Mesothelial cell of epicardium (in vitro differentiated cells): ENCODE measurements at regions not wholly inside any gene's neighbourhood (a gene's known extent, or its start where the extent isn't known, plus 50 kb on each side); places are given as distances from the start of the nearest gene placed in this dataset.

Experiments used
- DNase-seq, 2 experiments: peaks; one replicate each; pipeline ENCODE4 v3.0.0; 2021; ENCODE audit warnings: low spot score in 2 of 2; ENCODE audit not compliant: unreplicated experiment in 2 of 2
- H3K27ac Mint-ChIP-seq: 2 replicates; pipeline ENCODE4 v1.8.0; 2021; ENCODE audit warnings: mixed read lengths
- H3K27me3 Mint-ChIP-seq: 2 replicates; pipeline ENCODE4 v1.8.0; 2021; ENCODE audit warnings: low read depth, mixed read lengths
- H3K36me3 Mint-ChIP-seq: 2 replicates; pipeline ENCODE4 v1.8.0; 2021; ENCODE audit warnings: mixed read lengths
- H3K4me1 Mint-ChIP-seq: 2 replicates; pipeline ENCODE4 v1.8.0; 2021; ENCODE audit warnings: mixed read lengths
- H3K4me3 Mint-ChIP-seq: 2 replicates; pipeline ENCODE4 v1.8.0; 2021; ENCODE audit warnings: mild to moderate bottlenecking, moderate library complexity, mixed read lengths
- H3K9me3 Mint-ChIP-seq: 2 replicates; pipeline ENCODE4 v1.8.0; 2021; ENCODE audit warnings: mixed read lengths
- TF ChIP-seq, protein P1 (sequence below): fragments of 200-600 bp; sonication (generic); IDR thresholded peaks from one replicate; pipeline ENCODE4 v1.5.0; 2021; ENCODE audit warnings: antibody characterized with exemption; ENCODE audit not compliant: unreplicated experiment

DNA sequence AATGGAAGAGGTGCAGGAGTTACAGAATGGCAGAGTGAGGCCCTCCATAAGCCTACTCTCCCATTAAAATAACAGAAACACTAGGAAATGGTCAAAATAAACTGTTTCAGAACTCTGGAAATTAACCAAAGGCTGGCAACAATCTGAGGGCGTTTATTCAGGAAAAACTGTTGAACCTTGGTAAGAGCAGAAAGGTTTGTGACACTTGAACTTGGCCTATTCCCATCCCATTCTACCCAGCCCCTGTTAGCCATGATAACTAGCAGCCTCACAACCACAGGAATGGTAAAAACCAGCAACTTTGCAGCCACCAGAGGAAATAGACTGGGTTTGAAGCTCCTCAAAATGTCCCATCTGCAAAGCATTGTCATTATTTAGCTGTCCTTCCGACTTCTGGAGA, 256.8 kb downstream of the RHOU start:
- H3K4me1 Mint-ChIP-seq: peaks cover 4% of the 10 kb centered on the region
- no peak for DNase-seq
- H3K27ac Mint-ChIP-seq: no peak overlapping the region
- H3K27me3 Mint-ChIP-seq: no peaks in the 10 kb centered on the region
- no peak overlapping the region for H3K4me3 Mint-ChIP-seq
- no peaks in the 10 kb centered on the region for H3K36me3 Mint-ChIP-seq
- H3K9me3 Mint-ChIP-seq: peaks cover 7% of the 10 kb centered on the region
- TF ChIP-seq, protein P1, sequence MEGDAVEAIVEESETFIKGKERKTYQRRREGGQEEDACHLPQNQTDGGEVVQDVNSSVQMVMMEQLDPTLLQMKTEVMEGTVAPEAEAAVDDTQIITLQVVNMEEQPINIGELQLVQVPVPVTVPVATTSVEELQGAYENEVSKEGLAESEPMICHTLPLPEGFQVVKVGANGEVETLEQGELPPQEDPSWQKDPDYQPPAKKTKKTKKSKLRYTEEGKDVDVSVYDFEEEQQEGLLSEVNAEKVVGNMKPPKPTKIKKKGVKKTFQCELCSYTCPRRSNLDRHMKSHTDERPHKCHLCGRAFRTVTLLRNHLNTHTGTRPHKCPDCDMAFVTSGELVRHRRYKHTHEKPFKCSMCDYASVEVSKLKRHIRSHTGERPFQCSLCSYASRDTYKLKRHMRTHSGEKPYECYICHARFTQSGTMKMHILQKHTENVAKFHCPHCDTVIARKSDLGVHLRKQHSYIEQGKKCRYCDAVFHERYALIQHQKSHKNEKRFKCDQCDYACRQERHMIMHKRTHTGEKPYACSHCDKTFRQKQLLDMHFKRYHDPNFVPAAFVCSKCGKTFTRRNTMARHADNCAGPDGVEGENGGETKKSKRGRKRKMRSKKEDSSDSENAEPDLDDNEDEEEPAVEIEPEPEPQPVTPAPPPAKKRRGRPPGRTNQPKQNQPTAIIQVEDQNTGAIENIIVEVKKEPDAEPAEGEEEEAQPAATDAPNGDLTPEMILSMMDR: no peak

DNA sequence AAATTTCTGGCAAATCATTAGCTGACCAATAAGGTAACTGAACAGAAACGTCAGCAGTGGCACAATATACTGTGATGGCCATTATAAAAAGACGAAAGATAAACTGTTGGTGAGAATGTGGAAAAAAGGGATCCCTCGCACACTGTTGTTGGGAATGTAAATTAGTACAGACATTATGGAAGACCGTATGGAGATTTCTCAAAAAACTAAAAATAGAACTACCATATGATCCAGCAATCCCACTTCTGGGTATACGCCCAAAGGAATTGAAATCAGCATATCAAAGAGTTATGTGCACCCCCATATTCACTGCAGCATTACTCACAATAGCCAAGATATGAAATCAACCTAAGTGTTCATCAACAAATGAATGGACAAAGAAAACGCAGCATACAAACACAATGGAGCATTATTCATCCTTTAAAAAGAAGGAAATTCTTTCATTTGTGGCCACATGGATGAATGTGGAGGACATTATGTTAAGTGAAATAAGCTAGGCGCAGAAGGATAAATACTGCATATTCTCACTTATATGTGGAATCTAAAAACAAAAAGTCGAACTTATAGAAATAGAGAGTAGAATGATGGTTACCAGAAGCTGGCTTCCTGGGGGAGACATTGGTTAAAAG, 257.7 kb downstream of the RHOU start:
- DNase-seq: no peak
- TF ChIP-seq, protein P1: no peak
- H3K4me1 Mint-ChIP-seq: no peaks in the 10 kb centered on the region
- H3K27ac Mint-ChIP-seq: no peak overlapping the region
- H3K4me3 Mint-ChIP-seq: no peak overlapping the region
- no peaks in the 10 kb centered on the region for H3K27me3 Mint-ChIP-seq
- no peaks in the 10 kb centered on the region for H3K36me3 Mint-ChIP-seq
- peaks cover 7% of the 10 kb centered on the region for H3K9me3 Mint-ChIP-seq

DNA sequence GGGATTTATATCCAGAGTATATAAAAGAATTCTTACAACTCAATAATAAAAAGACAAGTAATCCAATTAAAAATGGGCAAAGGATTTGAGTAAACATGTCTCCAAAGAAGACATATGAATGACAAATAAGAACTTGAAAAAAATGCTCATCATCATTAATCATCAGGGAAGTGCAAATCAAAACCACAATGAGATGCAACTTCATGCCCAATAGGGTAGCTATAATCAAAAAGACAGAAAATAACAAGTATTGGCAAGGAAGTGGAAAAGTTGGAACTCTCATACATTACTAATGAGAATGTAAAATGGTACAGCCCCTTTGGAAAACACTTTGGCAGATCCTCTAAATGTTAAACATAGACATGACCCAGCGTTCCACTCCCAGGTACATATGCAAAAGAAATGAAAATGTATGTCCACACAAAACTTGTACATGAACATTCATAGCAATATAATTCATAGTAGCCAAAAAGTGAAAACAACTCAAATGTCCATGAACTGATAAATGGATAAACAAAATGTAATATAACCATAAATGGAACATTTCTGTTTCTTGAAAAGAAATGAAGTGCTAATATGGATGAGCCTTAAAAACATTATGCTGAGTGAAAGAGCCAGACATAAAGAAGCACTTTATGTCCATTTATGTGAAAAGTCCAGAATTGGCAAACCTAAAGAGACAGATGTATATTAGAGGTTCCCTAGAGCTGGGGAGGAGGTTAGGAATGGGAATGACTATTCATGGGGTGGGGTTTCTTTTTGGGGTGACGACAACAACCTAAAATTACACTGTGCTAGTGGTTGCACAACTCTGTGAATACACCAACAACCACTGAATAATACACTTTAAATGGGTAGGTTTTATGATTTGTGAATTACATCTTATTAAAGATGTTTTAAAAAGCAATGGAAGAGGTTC, 259.7 kb downstream of the RHOU start:
- TF ChIP-seq, protein P1: no peak
- no peak for DNase-seq
- Mint-ChIP-seq H3K27ac (no peak overlapping the region), H3K4me1 (peaks cover 6% of the 10 kb centered on the region), H3K27me3 (no peaks in the 10 kb centered on the region), H3K4me3 (no peak overlapping the region), H3K9me3 (peaks cover 7% of the 10 kb centered on the region), H3K36me3 (no peaks in the 10 kb centered on the region)

DNA sequence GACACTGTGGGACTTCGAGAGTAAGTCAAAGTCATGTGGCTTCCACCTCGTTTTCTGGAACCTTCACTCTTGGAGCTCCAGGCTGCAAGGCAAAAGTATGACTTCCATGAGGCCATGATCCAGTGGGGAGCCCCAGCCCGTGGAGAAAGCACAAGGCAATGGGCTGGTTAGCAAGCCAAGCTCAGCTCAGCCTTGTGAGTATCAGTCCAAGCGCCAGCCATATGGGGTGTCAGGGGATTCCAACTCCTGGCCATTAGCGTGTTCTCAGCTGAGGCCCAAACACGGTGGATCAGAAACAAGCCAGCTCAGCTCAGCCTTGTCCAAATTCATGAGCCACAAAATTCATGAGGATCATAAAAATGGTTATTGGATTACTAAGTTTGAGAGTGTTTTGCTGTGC, 261.0 kb downstream of the RHOU start:
- Mint-ChIP-seq H3K27ac (no peak overlapping the region), H3K27me3 (no peaks in the 10 kb centered on the region), H3K4me3 (no peak overlapping the region), H3K9me3 (peaks cover 7% of the 10 kb centered on the region), H3K4me1 (peaks cover 9% of the 10 kb centered on the region), H3K36me3 (no peaks in the 10 kb centered on the region)
- TF ChIP-seq, protein P1: no peak
- DNase-seq: no peak

DNA sequence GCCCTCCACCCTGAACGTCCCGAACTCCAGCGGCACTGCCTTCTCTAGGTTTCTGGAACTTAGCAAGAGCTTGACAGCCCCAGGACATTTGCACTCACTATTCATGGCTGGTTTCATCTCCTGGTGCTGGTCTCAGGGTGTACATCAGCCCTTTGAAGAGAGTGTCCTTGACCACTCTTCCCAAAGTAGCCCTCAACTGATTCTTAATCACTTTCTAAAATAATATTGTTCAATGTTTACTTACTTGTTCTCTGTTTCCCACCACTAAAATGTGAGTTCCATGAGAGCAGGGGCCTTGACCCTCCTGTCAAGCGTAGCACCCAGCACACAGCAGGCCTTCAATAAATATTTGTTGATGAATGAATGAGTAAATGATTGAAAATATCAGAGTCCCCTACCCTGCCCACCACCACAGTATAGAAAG, 262.5 kb downstream of the RHOU start:
- TF ChIP-seq, protein P1: no peak
- peaks cover 12% of the 10 kb centered on the region for H3K4me1 Mint-ChIP-seq
- no peaks in the 10 kb centered on the region for H3K27me3 Mint-ChIP-seq
- no peak for DNase-seq
- no peak overlapping the region for H3K4me3 Mint-ChIP-seq
- no peak overlapping the region for H3K27ac Mint-ChIP-seq
- peaks cover 6% of the 10 kb centered on the region for H3K9me3 Mint-ChIP-seq
- H3K36me3 Mint-ChIP-seq: no peaks in the 10 kb centered on the region
